Endodermal cell (in vitro differentiated cells): ENCODE measurements at regions not wholly inside any gene's neighbourhood (a gene's known extent, or its start where the extent isn't known, plus 50 kb on each side); places are given as distances from the start of the nearest gene placed in this dataset.

ENCODE experiments used
- DNase-seq: peaks from one replicate; pipeline ENCODE4 v3.0.0-alpha.2; 2017
- H3K27ac ChIP-seq: 2 replicates; pipeline ENCODE4 v1.5.1; 2013; ENCODE audit warnings: mild to moderate bottlenecking, low read depth, low read length, moderate library complexity
- H3K27me3 ChIP-seq: 2 replicates; pipeline ENCODE4 v1.6.1; 2013; ENCODE audit warnings: mild to moderate bottlenecking, low read length, moderate library complexity; ENCODE audit not compliant: insufficient read depth, control insufficient read depth, poor library complexity, severe bottlenecking
- H3K36me3 ChIP-seq: 2 replicates; pipeline ENCODE4 v1.7.0; 2013; ENCODE audit warnings: mild to moderate bottlenecking, low read length, moderate library complexity; ENCODE audit not compliant: control insufficient read depth, insufficient read depth
- H3K4me1 ChIP-seq: one replicate; pipeline ENCODE4 v1.7.0; 2013; ENCODE audit warnings: low read length; ENCODE audit not compliant: control insufficient read depth, insufficient read depth
- H3K4me3 ChIP-seq: 2 replicates; pipeline ENCODE4 v1.5.1; 2013; ENCODE audit warnings: mild to moderate bottlenecking, low read length, moderate library complexity
- H3K9ac ChIP-seq: 2 replicates; pipeline ENCODE4 v1.6.1; 2013; ENCODE audit warnings: mild to moderate bottlenecking, low read length, moderate library complexity; ENCODE audit not compliant: poor library complexity, severe bottlenecking; ENCODE audit errors: extremely low read depth
- H3K9me3 ChIP-seq: 2 replicates; pipeline ENCODE4 v1.6.1; 2013; ENCODE audit warnings: mild to moderate bottlenecking, low read length, moderate library complexity; ENCODE audit not compliant: control insufficient read depth
- H3K27ac Mint-ChIP-seq: 2 replicates; pipeline ENCODE4 v1.8.0; 2020; ENCODE audit warnings: mixed read lengths
- H3K27me3 Mint-ChIP-seq: 2 replicates; pipeline ENCODE4 v1.8.0; 2021; ENCODE audit warnings: mild to moderate bottlenecking, mixed read lengths; ENCODE audit not compliant: insufficient read depth
- H3K36me3 Mint-ChIP-seq: 2 replicates; pipeline ENCODE4 v1.8.0; 2020; ENCODE audit warnings: low read depth, mixed read lengths
- H3K4me1 Mint-ChIP-seq: 2 replicates; pipeline ENCODE4 v1.8.0; 2020; ENCODE audit warnings: mixed read lengths
- H3K4me3 Mint-ChIP-seq: 2 replicates; pipeline ENCODE4 v1.8.0; 2020; ENCODE audit warnings: mild to moderate bottlenecking, moderate library complexity, mixed read lengths
- H3K9me3 Mint-ChIP-seq: 2 replicates; pipeline ENCODE4 v1.8.0; 2020; ENCODE audit warnings: mild to moderate bottlenecking, mixed read lengths
- CTCF ChIP-seq: fragments of 200-600 bp; sonication (generic); conservative IDR thresholded peaks from 2 replicates; pipeline ENCODE4 v1.5.0; 2021; ENCODE audit warnings: antibody characterized with exemption, mild to moderate bottlenecking
- WGBS, 2 experiments: methylation state at CpG; one replicate each; pipeline versions ENCODE4 v1.1.5 to v1.1.7; 2013; ENCODE audit warnings: missing lambda C conversion rate in 2 of 2, mixed read lengths in 1 of 2; ENCODE audit not compliant: insufficient coverage in 1 of 2, insufficient read length in 1 of 2; 5-methylcytosine and 5-hydroxymethylcytosine counted together

GRCh38 chr10:130554701-130555410 is 418.7 kb downstream of the GLRX3 start:
- Mint-ChIP-seq H3K36me3 (no peaks in the 10 kb centered on the region), H3K9me3 (no peaks in the 10 kb centered on the region), H3K4me1 (no peaks in the 10 kb centered on the region), H3K27me3 (peaks cover 8% of the 10 kb centered on the region), H3K4me3 (no peak overlapping the region), H3K27ac (no peak overlapping the region)
- H3K9me3 ChIP-seq: no peaks in the 10 kb centered on the region
- TF ChIP-seq CTCF: no peak
- no peaks in the 10 kb centered on the region for H3K4me1 ChIP-seq
- WGBS, 2 experiments: 88 to 91% methylated on average over 5 to 14 of the region's 14 CpGs
- H3K27ac ChIP-seq: no peak overlapping the region
- H3K36me3 ChIP-seq: no peaks in the 10 kb centered on the region
- H3K9ac ChIP-seq: no peak overlapping the region
- no peaks in the 10 kb centered on the region for H3K27me3 ChIP-seq
- no peak overlapping the region for H3K4me3 ChIP-seq
- no peak for DNase-seq

GRCh38 chr10:130555411-130555750 is 419.2 kb downstream of the GLRX3 start:
- H3K9ac ChIP-seq: no peak overlapping the region
- WGBS, 2 experiments: 90 to 92% methylated on average over 5 to 7 of the region's 7 CpGs
- no peaks in the 10 kb centered on the region for H3K36me3 ChIP-seq
- H3K9me3 ChIP-seq: no peaks in the 10 kb centered on the region
- H3K27me3 ChIP-seq: no peaks in the 10 kb centered on the region
- no peaks in the 10 kb centered on the region for H3K4me1 ChIP-seq
- Mint-ChIP-seq H3K27ac (no peak overlapping the region), H3K9me3 (no peaks in the 10 kb centered on the region), H3K27me3 (peaks cover 8% of the 10 kb centered on the region), H3K36me3 (no peaks in the 10 kb centered on the region), H3K4me1 (no peaks in the 10 kb centered on the region), H3K4me3 (no peak overlapping the region)
- no peak overlapping the region for H3K4me3 ChIP-seq
- no peak overlapping the region for H3K27ac ChIP-seq
- no peak for TF ChIP-seq CTCF
- no peak for DNase-seq

DNA sequence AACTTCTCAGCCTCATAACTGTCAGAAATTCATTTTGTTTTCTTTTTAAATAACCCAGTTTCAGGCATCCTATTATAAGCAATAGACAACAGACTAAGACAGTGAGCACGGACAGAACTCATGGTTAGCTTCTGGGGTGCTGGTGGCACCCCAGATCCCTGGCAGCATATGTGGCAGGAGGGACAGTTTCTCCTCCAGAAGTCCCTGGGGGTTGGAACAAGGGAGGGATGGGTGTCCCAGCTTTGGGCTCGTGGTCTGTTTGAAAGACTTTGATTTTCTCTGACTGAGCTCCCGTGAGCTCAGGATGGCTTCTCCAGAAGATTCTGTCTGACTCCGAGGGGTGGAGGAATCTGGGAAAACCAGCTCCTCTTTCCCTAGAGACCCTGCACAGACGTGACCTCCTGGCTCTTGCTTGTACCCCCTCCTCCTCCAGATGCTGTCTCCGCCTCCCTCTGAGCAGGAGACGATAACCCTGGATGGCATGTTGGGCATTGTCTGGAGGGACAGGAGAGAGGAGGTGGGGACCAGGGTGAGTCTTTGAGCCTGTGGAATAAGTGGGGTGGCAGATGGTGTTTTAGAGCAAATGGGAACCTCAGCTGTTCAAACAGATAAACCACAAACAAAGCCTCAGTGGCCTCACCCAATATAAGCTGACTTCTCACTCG is 421.1 kb downstream of the GLRX3 start:
- Histone ChIP-seq H3K4me1 (no peaks in the 10 kb centered on the region), H3K4me3 (no peak overlapping the region), H3K36me3 (no peaks in the 10 kb centered on the region), H3K9me3 (no peaks in the 10 kb centered on the region), H3K9ac (no peak overlapping the region), H3K27ac (no peak overlapping the region), H3K27me3 (no peaks in the 10 kb centered on the region)
- Mint-ChIP-seq H3K9me3 (no peaks in the 10 kb centered on the region), H3K27me3 (peaks cover 5% of the 10 kb centered on the region), H3K4me3 (no peak overlapping the region), H3K36me3 (no peaks in the 10 kb centered on the region), H3K27ac (no peak overlapping the region), H3K4me1 (no peaks in the 10 kb centered on the region)
- DNase-seq: peak; percentile 22
- WGBS, 2 experiments: 80 to 97% methylated on average over 5 to 8 of the region's 8 CpGs
- TF ChIP-seq CTCF: no peak
